Pancreas (tissue), 10 donors: ENCODE measurements at regions not wholly inside any gene's neighbourhood (a gene's known extent, or its start where the extent isn't known, plus 50 kb on each side); places are given as distances from the start of the nearest gene placed in this dataset.

Source experiments
- ATAC-seq, 4 donors: fragments of 200-7000 bp; cut with Tn5 transposase; one replicate each; pipeline versions ENCODE4 v1.8.0 to v1.9.1; 2020; ENCODE audit warnings: mild to moderate bottlenecking in 4 of 4, moderate library complexity in 4 of 4
- DNase-seq, 6 donors: peaks; one replicate each; pipeline ENCODE4 v3.0.0-alpha.2; 2020
- FAIRE-seq: peaks from 2 replicates; lab custom pipeline; 2012; peaks lifted over from hg19 to GRCh38; lab: Jason Lieb, UNC
- H3K27ac ChIP-seq, 4 donors: fragments of 200-600 bp; sonication (generic); 1 replicate in 3 of 4; 2 replicates in 1 of 4; pipeline versions ENCODE4 v1.5.0 to v1.8.0; 2020
- H3K27me3 ChIP-seq, 4 donors: fragments of 200-600 bp; one replicate each; pipeline ENCODE4 v1.8.0; 2021
- H3K36me3 ChIP-seq, 3 donors: fragments of 200-600 bp; sonication (generic) in 1 of 3; one replicate each; pipeline versions ENCODE4 v1.5.0 to v1.8.0; 2020 to 2021
- H3K4me1 ChIP-seq, 3 donors: fragments of 200-600 bp; one replicate each; pipeline ENCODE4 v1.8.0; 2021
- H3K4me3 ChIP-seq, 4 donors: fragments of 200-600 bp; sonication (generic) in 2 of 4; one replicate each; pipeline versions ENCODE4 v1.5.0 to v1.8.0; 2020 to 2021
- H3K9me3 ChIP-seq, 4 donors: fragments of 200-600 bp; one replicate each; pipeline ENCODE4 v1.8.0; 2021
- WGBS, 2 donors: extraction: QIAGEN DNeasy Blood & Tissue Kit; methylation state at CpG; one replicate each; pipeline ENCODE4 v1.1.7; 2013; 5-methylcytosine and 5-hydroxymethylcytosine counted together
- intact Hi-C, 3 donors: fragments of 100-400 bp; cut with DNase I; formaldehyde crosslinking; loops; one replicate each; pipeline versions ENCODE4 v1.11.1 to v1.14.2; 2022
- TF ChIP-seq, protein P1 (sequence below), 4 donors: fragments of 200-600 bp; sonication (generic) in 3 of 4; IDR thresholded peaks; one replicate each; pipeline versions ENCODE4 v1.5.0 to v1.8.0; 2021; ENCODE audit warnings: antibody characterized with exemption in 4 of 4
- donor health status: healthy with polysubstance abuse.
- donor health status: DM: no; HTN: no; CAD: no; lungs with moderate emphysema.
- donor health status: DM: no; HTN: no; CAD: no.
- donor health status: control.
- donor health status: control.
- donor health status: Bipolar disorder and iron deficiency.
- donor health status: DM: yes; HTN: yes; CAD: no.
- donor health status: DM: no; HTN: no; CAD: no.
- donor health status: DM: no; HTN: no; CAD: no.
- donor health status: DM: yes; HTN: yes; CAD: no.

DNA sequence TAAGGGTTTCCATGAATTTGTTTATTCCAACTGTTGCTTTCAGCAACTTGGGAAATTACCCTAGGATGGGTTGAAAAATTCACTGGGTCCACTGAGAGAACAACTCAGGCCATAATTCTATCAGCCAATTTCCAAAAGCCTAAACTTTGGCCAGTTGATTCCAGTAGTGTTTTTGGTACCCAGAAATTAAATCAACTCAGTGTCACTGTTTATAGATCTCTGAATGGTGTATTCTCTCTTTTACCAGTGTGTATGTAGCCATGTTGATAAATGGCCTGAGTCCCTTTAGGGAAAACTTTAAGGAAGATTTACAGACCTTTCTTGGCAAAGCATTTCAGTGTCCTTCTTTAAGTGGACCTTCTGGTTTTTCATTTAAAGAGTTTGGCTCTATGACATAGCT, 636.4 kb downstream of the OTOL1 start:
- ATAC-seq: no peak
- no peaks in the 10 kb centered on the region for H3K4me1 ChIP-seq
- intact Hi-C loops: no loop called here
- FAIRE-seq: no peak
- DNase-seq: no peak
- no peaks in the 10 kb centered on the region for H3K36me3 ChIP-seq
- H3K27me3 ChIP-seq: no peaks in the 10 kb centered on the region
- H3K27ac ChIP-seq: no peak overlapping the region
- no peak overlapping the region for H3K4me3 ChIP-seq
- H3K9me3 ChIP-seq: no peaks in the 10 kb centered on the region
- TF ChIP-seq, protein P1, sequence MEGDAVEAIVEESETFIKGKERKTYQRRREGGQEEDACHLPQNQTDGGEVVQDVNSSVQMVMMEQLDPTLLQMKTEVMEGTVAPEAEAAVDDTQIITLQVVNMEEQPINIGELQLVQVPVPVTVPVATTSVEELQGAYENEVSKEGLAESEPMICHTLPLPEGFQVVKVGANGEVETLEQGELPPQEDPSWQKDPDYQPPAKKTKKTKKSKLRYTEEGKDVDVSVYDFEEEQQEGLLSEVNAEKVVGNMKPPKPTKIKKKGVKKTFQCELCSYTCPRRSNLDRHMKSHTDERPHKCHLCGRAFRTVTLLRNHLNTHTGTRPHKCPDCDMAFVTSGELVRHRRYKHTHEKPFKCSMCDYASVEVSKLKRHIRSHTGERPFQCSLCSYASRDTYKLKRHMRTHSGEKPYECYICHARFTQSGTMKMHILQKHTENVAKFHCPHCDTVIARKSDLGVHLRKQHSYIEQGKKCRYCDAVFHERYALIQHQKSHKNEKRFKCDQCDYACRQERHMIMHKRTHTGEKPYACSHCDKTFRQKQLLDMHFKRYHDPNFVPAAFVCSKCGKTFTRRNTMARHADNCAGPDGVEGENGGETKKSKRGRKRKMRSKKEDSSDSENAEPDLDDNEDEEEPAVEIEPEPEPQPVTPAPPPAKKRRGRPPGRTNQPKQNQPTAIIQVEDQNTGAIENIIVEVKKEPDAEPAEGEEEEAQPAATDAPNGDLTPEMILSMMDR (IDR thresholded peaks at IDR 0.05): no peak

DNA sequence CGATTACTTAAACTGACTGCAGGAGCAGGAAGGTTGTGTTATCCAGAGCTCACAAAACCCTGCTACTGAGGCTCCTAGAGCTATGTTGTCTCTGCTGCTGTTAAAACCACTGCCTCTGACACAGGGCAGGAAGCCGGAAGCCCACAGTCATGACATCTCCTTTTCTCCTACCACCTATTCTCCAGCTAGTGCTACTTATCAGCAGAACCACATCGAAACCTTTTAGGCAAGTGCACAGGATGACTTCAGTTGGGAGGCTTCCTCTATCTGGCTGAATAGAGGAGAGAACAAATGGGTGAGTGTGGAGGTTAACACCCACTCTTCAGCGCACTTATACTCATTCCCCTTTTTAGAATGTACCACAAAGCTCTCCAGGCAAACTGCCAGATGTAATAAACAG, 638.0 kb downstream of the OTOL1 start:
- no peaks in the 10 kb centered on the region for H3K4me1 ChIP-seq
- no peak for FAIRE-seq
- no peak overlapping the region for H3K27ac ChIP-seq
- WGBS, 2 donors: 65 to 80% methylated on average over 4 of the region's 4 CpGs
- H3K27me3 ChIP-seq: no peaks in the 10 kb centered on the region
- ATAC-seq: no peak
- H3K9me3 ChIP-seq: no peaks in the 10 kb centered on the region
- TF ChIP-seq, protein P1 (IDR thresholded peaks at IDR 0.05): no peak
- intact Hi-C loops: no loop called here
- H3K36me3 ChIP-seq: no peaks in the 10 kb centered on the region
- no peak overlapping the region for H3K4me3 ChIP-seq
- DNase-seq: no peak

DNA sequence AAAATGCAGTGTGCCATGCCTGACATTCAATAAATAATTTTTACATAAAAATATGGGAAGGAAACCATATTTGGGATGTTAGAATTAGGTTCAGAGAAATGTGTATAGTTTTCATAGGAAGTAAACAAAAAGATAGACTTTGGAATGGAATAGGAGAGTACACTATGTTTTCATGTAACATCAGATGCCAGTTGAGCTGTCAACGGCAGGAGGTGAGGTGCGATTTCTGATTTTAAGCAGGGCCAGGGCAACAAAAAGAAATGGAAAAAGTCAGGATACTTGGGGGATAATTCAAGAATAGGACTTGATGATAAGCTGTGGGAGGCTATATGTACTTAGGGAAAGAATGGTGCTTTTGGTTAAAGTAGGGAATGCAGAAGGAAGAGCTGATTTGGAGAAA, 639.5 kb downstream of the OTOL1 start:
- no peak for DNase-seq
- WGBS, 2 donors: 65 to 70% methylated on average over 2 of the region's 2 CpGs
- Histone ChIP-seq H3K27ac (no peak overlapping the region), H3K27me3 (no peaks in the 10 kb centered on the region), H3K4me1 (no peaks in the 10 kb centered on the region), H3K4me3 (no peak overlapping the region), H3K36me3 (no peaks in the 10 kb centered on the region), H3K9me3 (no peaks in the 10 kb centered on the region)
- intact Hi-C loops: no loop called here
- no peak for ATAC-seq
- FAIRE-seq: no peak
- TF ChIP-seq, protein P1 (IDR thresholded peaks at IDR 0.05): no peak

DNA sequence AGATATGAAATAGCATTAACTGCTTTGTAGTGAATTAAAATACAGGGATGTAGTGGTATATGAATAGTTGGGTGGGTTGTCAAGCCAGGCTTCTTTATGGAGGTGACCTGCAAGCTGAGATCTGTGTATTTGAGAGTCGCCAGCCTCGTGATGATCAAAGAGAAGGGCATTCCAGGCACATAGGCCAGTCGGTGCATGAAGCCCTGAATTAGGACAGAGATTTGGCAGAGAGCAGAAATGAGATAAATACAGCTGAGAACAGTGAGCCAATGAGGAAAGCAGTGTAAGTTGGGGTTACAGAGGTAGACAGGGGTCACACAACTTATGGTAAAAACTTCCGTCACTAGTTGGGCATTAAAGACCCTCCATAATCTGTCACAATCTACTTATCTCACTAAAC, 641.9 kb downstream of the OTOL1 start:
- Histone ChIP-seq H3K36me3 (no peaks in the 10 kb centered on the region), H3K9me3 (no peaks in the 10 kb centered on the region), H3K4me3 (no peak overlapping the region), H3K4me1 (no peaks in the 10 kb centered on the region), H3K27me3 (no peaks in the 10 kb centered on the region), H3K27ac (no peak overlapping the region)
- FAIRE-seq: no peak
- ATAC-seq: no peak
- DNase-seq: no peak
- TF ChIP-seq, protein P1 (IDR thresholded peaks at IDR 0.05): no peak
- intact Hi-C loops: no loop called here
- WGBS, 2 donors: 48 to 50% methylated on average over 4 of the region's 4 CpGs

DNA sequence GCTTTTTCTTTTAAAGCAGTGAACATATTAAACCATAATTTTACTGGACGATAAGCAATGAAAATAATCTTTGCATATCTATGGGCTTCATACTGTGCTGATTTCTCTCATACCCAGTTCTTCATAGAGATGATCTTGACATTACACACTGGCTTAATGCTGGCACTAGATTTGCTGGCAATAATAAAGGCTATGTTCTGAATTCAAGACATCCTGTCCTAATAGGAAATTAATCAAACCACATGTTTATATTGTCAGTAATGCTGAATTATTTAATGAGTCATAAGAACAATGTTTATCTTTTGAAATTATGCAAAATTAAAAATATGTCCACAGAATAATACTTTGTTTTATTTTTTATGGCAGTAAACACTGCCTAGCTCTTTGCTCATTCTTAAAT, 643.2 kb downstream of the OTOL1 start:
- Histone ChIP-seq H3K27me3 (no peaks in the 10 kb centered on the region), H3K4me3 (no peak overlapping the region), H3K4me1 (no peaks in the 10 kb centered on the region), H3K9me3 (no peaks in the 10 kb centered on the region), H3K36me3 (no peaks in the 10 kb centered on the region), H3K27ac (no peak overlapping the region)
- 25 to 35% methylated on average over 1 of the region's 1 CpG for WGBS, 2 donors
- intact Hi-C loops: no loop called here
- TF ChIP-seq, protein P1 (IDR thresholded peaks at IDR 0.05): no peak
- DNase-seq (no peak), FAIRE-seq (no peak), ATAC-seq (no peak)
